Neuronal stem cell (in vitro differentiated cells): ENCODE measurements at regions not wholly inside any gene's neighbourhood (a gene's known extent, or its start where the extent isn't known, plus 50 kb on each side); places are given as distances from the start of the nearest gene placed in this dataset.

Experiments used
- DNase-seq: peaks from one replicate; pipeline ENCODE4 v3.0.0-alpha.2; 2013; ENCODE audit warnings: low spot score
- H2AFZ ChIP-seq: one replicate; pipeline ENCODE4 v1.6.1; 2013; ENCODE audit warnings: mild to moderate bottlenecking, low read length, inconsistent platforms
- H2AK5ac ChIP-seq: 2 replicates; pipeline ENCODE4 v1.6.1; 2013; ENCODE audit warnings: low read depth, mild to moderate bottlenecking, inconsistent platforms, low read length, moderate library complexity, mixed read lengths
- H2BK120ac ChIP-seq: 2 replicates; pipeline ENCODE4 v1.6.1; 2013; ENCODE audit warnings: low read depth, mild to moderate bottlenecking, inconsistent platforms, low read length, moderate library complexity, mixed read lengths
- H2BK12ac ChIP-seq: one replicate; pipeline ENCODE4 v1.6.1; 2013; ENCODE audit warnings: low read length, inconsistent platforms
- H2BK15ac ChIP-seq: 2 replicates; pipeline ENCODE4 v1.6.1; 2013; ENCODE audit warnings: mild to moderate bottlenecking, low read length, inconsistent platforms, mixed read lengths
- H2BK5ac ChIP-seq: one replicate; pipeline ENCODE4 v1.6.1; 2013; ENCODE audit warnings: inconsistent platforms, mild to moderate bottlenecking, low read length, moderate library complexity
- H3K14ac ChIP-seq: one replicate; pipeline ENCODE4 v1.6.1; 2013; ENCODE audit warnings: low read length, inconsistent platforms
- H3K18ac ChIP-seq: 2 replicates; pipeline ENCODE4 v1.6.1; 2013; ENCODE audit warnings: low read length, inconsistent platforms
- H3K23ac ChIP-seq: 2 replicates; pipeline ENCODE4 v1.6.1; 2013; ENCODE audit warnings: low read depth, mild to moderate bottlenecking, mixed read lengths, low read length, inconsistent platforms; ENCODE audit not compliant: poor library complexity
- H3K27ac ChIP-seq: replicated peaks from 3 replicates; pipeline ENCODE4 v1.5.1; 2013; ENCODE audit warnings: low read length, inconsistent platforms
- H3K27me3 ChIP-seq, 3 experiments: 2 replicates each; pipeline ENCODE4 v1.6.1; 2013; ENCODE audit warnings: low read length in 3 of 3, mild to moderate bottlenecking in 2 of 3, inconsistent platforms in 1 of 3, low read depth in 1 of 3, mixed read lengths in 1 of 3, moderate library complexity in 1 of 3; ENCODE audit not compliant: control insufficient read depth in 3 of 3, insufficient read depth in 3 of 3
- H3K36me3 ChIP-seq, 2 donors: replicated peaks in 1 of 2; 2 replicates each; pipeline ENCODE4 v1.6.1; 2013; ENCODE audit warnings: low read length in 2 of 2; ENCODE audit not compliant: control insufficient read depth in 2 of 2, insufficient read depth in 2 of 2
- H3K4ac ChIP-seq: 2 replicates; pipeline ENCODE4 v1.6.1; 2013; ENCODE audit warnings: inconsistent platforms, mild to moderate bottlenecking, low read length, moderate library complexity
- H3K4me1 ChIP-seq, 2 donors: 1 replicate in 1 of 2; 2 replicates in 1 of 2; pipeline ENCODE4 v1.6.1; 2013; ENCODE audit warnings: low read length in 2 of 2, low read depth in 1 of 2; ENCODE audit not compliant: control insufficient read depth in 2 of 2, insufficient read depth in 1 of 2
- H3K4me2 ChIP-seq: one replicate; pipeline ENCODE4 v1.6.1; 2013; ENCODE audit warnings: mild to moderate bottlenecking, low read length, inconsistent platforms; ENCODE audit not compliant: insufficient read depth, poor library complexity, severe bottlenecking
- H3K4me3 ChIP-seq, 2 donors: 2 replicates each; pipeline ENCODE4 v1.5.1; 2013; ENCODE audit warnings: low read length in 2 of 2, mild to moderate bottlenecking in 2 of 2, inconsistent platforms in 1 of 2, moderate library complexity in 1 of 2
- H3K79me1 ChIP-seq: one replicate; pipeline ENCODE4 v1.6.1; 2013; ENCODE audit warnings: low read depth, mild to moderate bottlenecking, inconsistent platforms, low read length, moderate library complexity
- H3K9ac ChIP-seq: one replicate; pipeline ENCODE4 v1.6.1; 2013; ENCODE audit warnings: mild to moderate bottlenecking, low read depth, low read length, inconsistent platforms; ENCODE audit not compliant: poor library complexity
- H3K9me3 ChIP-seq, 2 donors: replicated peaks in 1 of 2; 2 replicates each; pipeline versions ENCODE3 to v1.6.1; 2013; ENCODE audit warnings: low read length in 2 of 2, mild to moderate bottlenecking in 2 of 2, inconsistent platforms in 1 of 2, low read depth in 1 of 2, mixed read lengths in 1 of 2, moderate library complexity in 1 of 2; ENCODE audit not compliant: control insufficient read depth in 2 of 2, insufficient read depth in 1 of 2
- H4K8ac ChIP-seq: one replicate; pipeline ENCODE4 v1.6.1; 2013; ENCODE audit warnings: low read depth, mild to moderate bottlenecking, inconsistent platforms, low read length, moderate library complexity
- H4K91ac ChIP-seq: one replicate; pipeline ENCODE4 v1.6.1; 2013; ENCODE audit warnings: low read length, low read depth, mild to moderate bottlenecking, inconsistent platforms; ENCODE audit not compliant: poor library complexity
- WGBS, 2 donors: extraction: QIAGEN DNeasy Blood & Tissue Kit; methylation state at CpG; one replicate each; pipeline ENCODE4 v1.1.7; 2013; ENCODE audit warnings: missing lambda C conversion rate in 2 of 2, mixed read lengths in 1 of 2; ENCODE audit not compliant: insufficient read length in 2 of 2, insufficient replicate concordance in 1 of 2; ENCODE audit errors: extremely low coverage in 2 of 2; 5-methylcytosine and 5-hydroxymethylcytosine counted together

DNA sequence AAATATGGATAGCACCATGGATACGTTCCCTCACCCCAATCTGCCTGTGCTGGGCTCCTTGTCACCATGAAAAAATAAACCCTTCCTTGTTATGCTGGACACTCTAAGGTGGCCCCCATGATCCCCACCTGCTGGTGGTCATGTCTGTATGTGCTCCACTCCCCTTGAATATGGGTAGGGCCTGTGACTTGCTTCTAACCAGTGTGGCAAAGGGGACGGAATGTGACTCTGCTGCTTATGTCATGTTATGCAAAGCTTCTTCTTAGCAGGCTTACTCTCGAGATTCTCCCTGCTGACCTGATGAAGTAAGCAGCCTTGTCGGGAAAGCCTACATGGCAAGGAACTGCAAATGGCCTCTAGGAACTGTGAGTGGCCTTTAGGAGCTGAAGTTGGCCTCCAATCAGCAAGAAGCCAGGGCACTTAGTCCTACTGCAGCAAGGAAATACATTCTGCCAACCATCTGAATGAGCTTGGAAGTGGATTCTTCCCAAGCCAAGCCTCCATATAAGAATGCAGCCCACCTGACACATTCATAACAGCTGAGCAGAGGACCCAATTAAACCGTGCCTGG lies 159.9 kb downstream of the CCDC34 start:
- no peak overlapping the region for H3K9ac ChIP-seq
- H2BK15ac ChIP-seq: no peak overlapping the region
- no peak overlapping the region for H3K4me2 ChIP-seq
- H3K36me3 ChIP-seq: no peaks in the 10 kb centered on the region
- H3K23ac ChIP-seq: no peak overlapping the region
- no peak overlapping the region for H4K8ac ChIP-seq
- H3K27me3 ChIP-seq: no peaks in the 10 kb centered on the region
- no peak overlapping the region for H2BK5ac ChIP-seq
- H2BK12ac ChIP-seq: no peak overlapping the region
- no peak overlapping the region for H3K14ac ChIP-seq
- no peak overlapping the region for H3K4ac ChIP-seq
- no peaks in the 10 kb centered on the region for H3K79me1 ChIP-seq
- H3K4me3 ChIP-seq: no peak overlapping the region
- no peak overlapping the region for H2BK120ac ChIP-seq
- H4K91ac ChIP-seq: no peak overlapping the region
- H2AFZ ChIP-seq: no peak overlapping the region
- no peak overlapping the region for H3K18ac ChIP-seq
- H3K4me1 ChIP-seq: peaks cover 0 to 1% of the 10 kb centered on the region in 2 donors
- DNase-seq: no peak
- no CpG with 5 or more reads among the region's 5 CpGs for WGBS, 2 donors
- no peaks in the 10 kb centered on the region for H3K9me3 ChIP-seq
- H2AK5ac ChIP-seq: no peak overlapping the region
- H3K27ac ChIP-seq: no peak overlapping the region

DNA sequence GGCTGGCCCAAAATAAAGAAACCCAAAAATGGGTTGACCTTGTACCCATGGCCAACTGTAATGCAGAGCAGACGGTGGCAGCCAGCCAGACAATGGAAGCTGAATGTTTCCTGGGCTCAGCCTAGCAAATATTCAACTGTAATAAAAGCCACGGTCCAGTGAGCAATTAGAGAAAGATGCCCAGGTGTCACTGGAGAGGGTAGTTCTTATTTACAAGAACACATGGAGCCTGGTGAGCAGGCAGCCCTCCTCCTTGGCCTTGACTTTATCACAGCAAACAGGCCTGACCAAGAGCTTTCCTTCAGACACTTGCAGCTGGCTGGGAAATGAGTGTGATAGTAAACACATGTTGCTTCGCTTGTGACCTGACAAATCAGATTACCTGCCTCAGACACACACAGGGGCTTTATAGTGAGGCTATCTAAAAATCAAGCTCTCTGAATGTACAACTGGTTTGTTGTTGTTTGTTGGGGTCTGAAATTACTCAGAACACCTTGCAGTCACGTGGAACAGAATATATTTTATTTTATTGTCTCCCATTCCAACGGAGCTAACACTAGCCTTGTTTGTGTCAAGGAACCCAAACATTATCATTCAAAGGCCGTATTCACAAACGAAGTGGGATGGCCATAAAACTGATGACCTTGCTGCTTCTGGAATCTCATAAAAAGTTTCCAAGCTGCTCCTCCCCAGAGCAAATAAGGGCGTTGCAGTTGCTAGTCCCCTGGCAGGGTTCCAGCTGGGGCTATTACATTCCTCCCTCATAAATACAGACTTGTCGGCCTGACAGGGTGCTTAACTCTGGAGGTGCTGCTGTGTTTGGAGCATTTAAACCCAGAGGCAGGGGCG lies 161.1 kb downstream of the BBOX1 start:
- H2BK120ac ChIP-seq: no peak overlapping the region
- H3K4ac ChIP-seq: no peak overlapping the region
- H3K14ac ChIP-seq: no peak overlapping the region
- H3K23ac ChIP-seq: no peak overlapping the region
- H2BK12ac ChIP-seq: no peak overlapping the region
- no peaks in the 10 kb centered on the region for H3K36me3 ChIP-seq
- no peak overlapping the region for H2BK15ac ChIP-seq
- no peak overlapping the region for H2BK5ac ChIP-seq
- no peaks in the 10 kb centered on the region for H3K27me3 ChIP-seq
- H3K27ac ChIP-seq: no peak overlapping the region
- WGBS, 2 donors: no CpG with 5 or more reads among the region's 10 CpGs
- H2AFZ ChIP-seq: no peak overlapping the region
- H3K79me1 ChIP-seq: no peaks in the 10 kb centered on the region
- H4K91ac ChIP-seq: no peak overlapping the region
- no peak overlapping the region for H3K18ac ChIP-seq
- H4K8ac ChIP-seq: no peak overlapping the region
- DNase-seq: no peak
- no peak overlapping the region for H3K9ac ChIP-seq
- no peaks in the 10 kb centered on the region for H3K9me3 ChIP-seq
- peaks cover 2 to 3% of the 10 kb centered on the region in 2 donors for H3K4me1 ChIP-seq
- H3K4me3 ChIP-seq: no peak overlapping the region
- no peak overlapping the region for H2AK5ac ChIP-seq
- H3K4me2 ChIP-seq: no peak overlapping the region

DNA sequence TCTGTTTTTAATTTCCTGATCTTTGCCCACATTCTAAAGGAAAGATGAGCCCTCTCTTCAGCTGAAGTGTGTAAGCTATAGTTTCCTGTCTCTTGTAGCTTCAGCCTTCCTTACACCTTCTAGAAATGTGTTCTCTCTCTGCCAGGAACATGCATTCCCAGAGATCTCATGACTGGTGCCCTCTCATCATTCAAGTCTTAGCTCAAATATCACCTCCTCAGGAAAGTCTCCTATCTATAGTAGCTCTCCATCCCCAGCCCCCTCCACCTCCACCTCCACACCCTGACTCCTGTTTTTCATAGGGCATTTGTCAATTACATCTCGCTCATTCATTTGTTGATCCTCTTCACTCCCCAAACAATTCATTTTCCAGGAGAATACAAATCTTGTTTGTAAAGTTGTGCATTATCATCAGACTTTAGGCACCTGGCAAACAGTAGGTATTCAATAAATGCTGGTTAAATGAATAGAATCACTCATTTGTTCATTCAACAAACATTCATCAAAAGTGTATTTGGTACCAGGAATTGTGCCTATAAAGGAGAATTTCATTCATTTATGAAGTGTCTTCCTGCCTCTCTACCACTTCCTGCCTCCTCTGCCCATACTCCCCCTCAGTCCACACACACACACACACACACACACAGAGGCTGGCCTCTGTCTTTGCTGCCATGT lies 160.3 kb downstream of the BBOX1 start:
- Histone ChIP-seq H3K4me3 (no peak overlapping the region), H4K8ac (no peak overlapping the region), H3K4ac (no peak overlapping the region), H2BK12ac (no peak overlapping the region), H3K27ac (no peak overlapping the region), H3K18ac (no peak overlapping the region), H3K9ac (no peak overlapping the region), H2BK15ac (no peak overlapping the region), H3K4me1 (peaks cover 2% of the 10 kb centered on the region in 2 donors), H2BK5ac (no peak overlapping the region), H3K23ac (no peak overlapping the region), H3K36me3 (no peaks in the 10 kb centered on the region), H2BK120ac (no peak overlapping the region), H4K91ac (no peak overlapping the region), H2AK5ac (no peak overlapping the region), H2AFZ (no peak overlapping the region), H3K27me3 (no peaks in the 10 kb centered on the region), H3K79me1 (no peaks in the 10 kb centered on the region), H3K4me2 (no peak overlapping the region), H3K9me3 (no peaks in the 10 kb centered on the region), H3K14ac (no peak overlapping the region)
- whole genome bisulfite sequencing, 2 donors: no CpG with 5 or more reads among the region's 1 CpG
- no peak for DNase-seq
